ENCODE measurements at regions not wholly inside any gene's neighbourhood (a gene's known extent, or its start where the extent isn't known, plus 50 kb on each side); places are given as distances from the start of the nearest gene placed in this dataset.

- CTCF ChIA-PET, result interaction anchor here (0.6 kb wide), 1 partner anchor 476 kb away, joined by 3 read pairs; no protein-coding TSS in a partner anchor
- POLR2A ChIA-PET, result no interaction called here
- TF ChIP-seq CTCF (IDR thresholded peaks at IDR 0.05; ENCODE audit: control extremely low read depth, extremely low read depth, low read depth, missing control alignments), result no peak
- no peak for DNase-seq (ENCODE audit: extremely low spot score)
Observed at GRCh38 chr19:5392486-5392885, 51.9 kb upstream of the PTPRS start.

- TF ChIP-seq CTCF (IDR thresholded peaks at IDR 0.05; ENCODE audit: control extremely low read depth, extremely low read depth, low read depth, missing control alignments), result no peak
- DNase-seq (ENCODE audit: extremely low spot score), result no peak
- ChIA-PET POLR2A (no interaction called here), CTCF (interaction anchor here (0.6 kb wide), 1 partner anchor 476 kb away, joined by 3 read pairs; no protein-coding TSS in a partner anchor)
Observed at GRCh38 chr19:5393088-5393487, 52.5 kb upstream of the PTPRS start.

- ChIA-PET CTCF (no interaction called here), POLR2A (no interaction called here)
- no peak for DNase-seq (ENCODE audit: extremely low spot score)
- TF ChIP-seq CTCF (IDR thresholded peaks at IDR 0.05; ENCODE audit: control extremely low read depth, extremely low read depth, low read depth, missing control alignments), result no peak
Observed at GRCh38 chr19:5394551-5395505, 54.2 kb upstream of the PTPRS start.

GRCh38 chr19:5395556-5395955 lies 54.9 kb upstream of the PTPRS start:
- TF ChIP-seq CTCF (IDR thresholded peaks at IDR 0.05; ENCODE audit: control extremely low read depth, extremely low read depth, low read depth, missing control alignments), result no peak
- CTCF ChIA-PET, result no interaction called here
- no peak for DNase-seq (ENCODE audit: extremely low spot score)
- POLR2A ChIA-PET, result no interaction called here

- CTCF ChIA-PET, result no interaction called here
- POLR2A ChIA-PET, result no interaction called here
- TF ChIP-seq CTCF (IDR thresholded peaks at IDR 0.05; ENCODE audit: control extremely low read depth, extremely low read depth, low read depth, missing control alignments), result no peak
- DNase-seq (ENCODE audit: extremely low spot score), result no peak
Observed at GRCh38 chr19:5396096-5396939, 55.7 kb upstream of the PTPRS start.

- ChIA-PET CTCF (no interaction called here), POLR2A (no interaction called here)
- no peak for DNase-seq (ENCODE audit: extremely low spot score)
- TF ChIP-seq CTCF (IDR thresholded peaks at IDR 0.05; ENCODE audit: control extremely low read depth, extremely low read depth, low read depth, missing control alignments), result no peak
Observed at GRCh38 chr19:5396963-5397362, 56.4 kb upstream of the PTPRS start.
